ENCODE measurements at regions not wholly inside any gene's neighbourhood (a gene's known extent, or its start where the extent isn't known, plus 50 kb on each side); places are given as distances from the start of the nearest gene placed in this dataset.

DNA sequence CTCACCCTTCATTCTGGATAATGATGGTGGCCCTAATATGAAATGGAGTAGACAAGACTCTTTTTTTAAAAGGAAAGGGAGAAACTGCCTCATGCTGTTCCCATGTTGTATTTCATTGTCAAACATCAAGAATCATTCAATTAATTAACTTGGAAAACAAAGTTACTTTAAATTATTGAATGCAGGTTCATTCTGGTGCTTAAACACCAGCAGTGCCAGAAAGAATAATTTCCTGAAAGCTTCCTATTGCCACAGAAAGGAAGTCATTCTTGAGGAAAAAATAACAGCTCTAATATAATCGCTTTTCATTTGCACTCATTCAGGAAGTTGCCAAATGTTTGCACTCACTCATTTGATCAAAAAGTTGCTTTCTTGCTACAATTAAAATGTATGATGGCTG lies 497.1 kb upstream of the CDH11 start:
- no CpG with 5 or more reads among the region's 1 CpG for WGBS (ENCODE audit: insufficient coverage)
- H3K4me3 ChIP-seq (ENCODE audit: control extremely low read depth in 1 of 5, extremely low read depth in 1 of 5, insufficient read depth in 1 of 5, low read depth in 2 of 5, low read length in 4 of 5) = no peak overlapping the region
- no peaks in the 10 kb centered on the region for H3K4me1 ChIP-seq (ENCODE audit: control insufficient read depth in 2 of 2, insufficient read depth in 2 of 2, low read length in 2 of 2)
- Mint-ChIP-seq H3K27me3 (no peaks in the 10 kb centered on the region), H3K9me3 (ENCODE audit: insufficient read depth) (no peaks in the 10 kb centered on the region), H3K4me1 (no peaks in the 10 kb centered on the region), H3K27ac (no peak overlapping the region), H3K4me3 (no peak overlapping the region)
- ATAC-seq (ENCODE audit: low read depth) (no peak), DNase-seq (no peak)
- no peaks in the 10 kb centered on the region for H3K79me2 ChIP-seq (ENCODE audit: control insufficient read depth, insufficient read depth, low read length)
- H4K20me1 ChIP-seq (ENCODE audit: control insufficient read depth, insufficient read depth, low read length, poor library complexity, severe bottlenecking) = no peaks in the 10 kb centered on the region
- no peak overlapping the region for H3K27ac ChIP-seq (ENCODE audit: low read length in 2 of 2)
- no peak overlapping the region for H3K4me2 ChIP-seq (replicated peaks; ENCODE audit: low read depth, low read length, poor library complexity, severe bottlenecking)
- H3K9me3 ChIP-seq (ENCODE audit: control extremely low read depth in 1 of 3, control insufficient read depth in 2 of 3, insufficient read depth in 1 of 3, low read length in 2 of 3) = peaks cover 0 to 8% (median 0%) of the 10 kb centered on the region in 3 donors
- TF ChIP-seq EZH2 (IDR thresholded peaks at IDR 0.05; ENCODE audit: borderline replicate concordance, insufficient read depth, low read depth, low read length, poor library complexity, severe bottlenecking) = no peak
- TF ChIP-seq CTCF (IDR thresholded peaks at IDR 0.05) = no peak
- ChIA-PET POLR2A (no interaction called here), CTCF (no interaction called here)
- H3K36me3 ChIP-seq (replicated peaks in 1 of 2; ENCODE audit: control extremely low read depth in 1 of 2, control insufficient read depth in 1 of 2, extremely low read depth in 1 of 2, insufficient read depth in 2 of 2, low read length in 1 of 2) = no peaks in the 10 kb centered on the region
- H3K27me3 ChIP-seq (replicated peaks in 1 of 4; ENCODE audit: control extremely low read depth in 1 of 4, control insufficient read depth in 3 of 4, insufficient read depth in 4 of 4, low read length in 3 of 4) = no peaks in the 10 kb centered on the region
- no peak overlapping the region for H3K9ac ChIP-seq (ENCODE audit: low read length)
- H2AFZ ChIP-seq (ENCODE audit: insufficient read depth, low read depth, low read length, poor library complexity, severe bottlenecking) = no peak overlapping the region
- intact Hi-C loops (cut with micrococcal nuclease) = no loop called here

- peaks cover 0 to 8% (median 0%) of the 10 kb centered on the region in 3 donors for H3K9me3 ChIP-seq (ENCODE audit: control extremely low read depth in 1 of 3, control insufficient read depth in 2 of 3, insufficient read depth in 1 of 3, low read length in 2 of 3)
These were observed 496.5 kb upstream of the CDH11 start for GRCh38 chr16:65618333-65618732.

More at GRCh38 chr16:65618333-65618732, 496.5 kb upstream of the CDH11 start:
- no peaks in the 10 kb centered on the region for H3K4me1 Mint-ChIP-seq
- H3K27me3 Mint-ChIP-seq = no peaks in the 10 kb centered on the region
- ChIA-PET CTCF (no interaction called here), POLR2A (no interaction called here)
- no peaks in the 10 kb centered on the region for H4K20me1 ChIP-seq (ENCODE audit: control insufficient read depth, insufficient read depth, low read length, poor library complexity, severe bottlenecking)
- H3K27ac ChIP-seq (ENCODE audit: low read length in 2 of 2) = no peak overlapping the region
- TF ChIP-seq CTCF (IDR thresholded peaks at IDR 0.05) (no peak), EZH2 (IDR thresholded peaks at IDR 0.05; ENCODE audit: borderline replicate concordance, insufficient read depth, low read depth, low read length, poor library complexity, severe bottlenecking) (no peak)
- H3K4me2 ChIP-seq (replicated peaks; ENCODE audit: low read depth, low read length, poor library complexity, severe bottlenecking) = no peak overlapping the region
- H3K4me3 Mint-ChIP-seq = no peak overlapping the region
- no peaks in the 10 kb centered on the region for H3K9me3 Mint-ChIP-seq (ENCODE audit: insufficient read depth)
- no peaks in the 10 kb centered on the region for H3K27me3 ChIP-seq (replicated peaks in 1 of 4; ENCODE audit: control extremely low read depth in 1 of 4, control insufficient read depth in 3 of 4, insufficient read depth in 4 of 4, low read length in 3 of 4)
- no peak overlapping the region for H3K9ac ChIP-seq (ENCODE audit: low read length)
- H3K27ac Mint-ChIP-seq = no peak overlapping the region
- no peaks in the 10 kb centered on the region for H3K4me1 ChIP-seq (ENCODE audit: control insufficient read depth in 2 of 2, insufficient read depth in 2 of 2, low read length in 2 of 2)
- WGBS (ENCODE audit: insufficient coverage) = 17% methylated on average over 2 of the region's 2 CpGs
- ATAC-seq (ENCODE audit: low read depth) = no peak
- H3K79me2 ChIP-seq (ENCODE audit: control insufficient read depth, insufficient read depth, low read length) = no peaks in the 10 kb centered on the region
- H3K36me3 ChIP-seq (replicated peaks in 1 of 2; ENCODE audit: control extremely low read depth in 1 of 2, control insufficient read depth in 1 of 2, extremely low read depth in 1 of 2, insufficient read depth in 2 of 2, low read length in 1 of 2) = no peaks in the 10 kb centered on the region
- DNase-seq = no peak
- no peak overlapping the region for H2AFZ ChIP-seq (ENCODE audit: insufficient read depth, low read depth, low read length, poor library complexity, severe bottlenecking)
- intact Hi-C loops (cut with micrococcal nuclease) = no loop called here
- H3K4me3 ChIP-seq (ENCODE audit: control extremely low read depth in 1 of 5, extremely low read depth in 1 of 5, insufficient read depth in 1 of 5, low read depth in 2 of 5, low read length in 4 of 5) = no peak overlapping the region
